Activated CD8-positive, alpha-beta memory T cell treated with anti-CD3 and anti-CD28 coated beads, Interleukin-2, amount 10 ng/mL, durations not matched to agents 7 days and 5 days (primary cell): ENCODE measurements at regions not wholly inside any gene's neighbourhood (a gene's known extent, or its start where the extent isn't known, plus 50 kb on each side); places are given as distances from the start of the nearest gene placed in this dataset.
"Not testable (repeated sequence)": the region's sequence is repeated elsewhere in the genome, so short reads cannot be mapped to it uniquely, and the experiment has no call there.

Experiments used
- ATAC-seq: fragments of 150-1000 bp; cut with Tn5 transposase; one replicate; pipeline ENCODE4 v1.10.0; 2021; ENCODE audit warnings: moderate library complexity
- CTCF ChIA-PET: fragments of 350-600 bp; sonication (Branson Sonifier 250); formaldehyde crosslinking; loops from one replicate; lab custom pipeline; 2021; ENCODE audit warnings: antibody characterized with exemption; lab: Charles Lee
- DNase-seq: peaks from one replicate; pipeline ENCODE4 v3.0.0-alpha.2; 2020
- H3K27ac Mint-ChIP-seq: one replicate; pipeline ENCODE4 v1.8.0; 2021; ENCODE audit warnings: mild to moderate bottlenecking, mixed read lengths
- H3K27me3 Mint-ChIP-seq: one replicate; pipeline ENCODE4 v1.8.0; 2021; ENCODE audit warnings: mixed read lengths
- H3K36me3 Mint-ChIP-seq: one replicate; pipeline ENCODE4 v1.8.0; 2021; ENCODE audit warnings: mild to moderate bottlenecking, mixed read lengths
- H3K4me1 Mint-ChIP-seq: one replicate; pipeline ENCODE4 v1.8.0; 2021; ENCODE audit warnings: mixed read lengths
- H3K4me3 Mint-ChIP-seq: one replicate; pipeline ENCODE4 v1.8.0; 2021; ENCODE audit warnings: mild to moderate bottlenecking, moderate library complexity, mixed read lengths
- H3K9me3 Mint-ChIP-seq: one replicate; pipeline ENCODE4 v1.8.0; 2022; ENCODE audit warnings: low read depth, mixed read lengths

GRCh38 chr4:128682942-128683666, 126.4 kb upstream of the JADE1 start:
- Mint-ChIP-seq H3K4me3 (no peak overlapping the region), H3K36me3 (no peaks in the 10 kb centered on the region), H3K27ac (no peak overlapping the region), H3K4me1 (no peaks in the 10 kb centered on the region), H3K9me3 (no peaks in the 10 kb centered on the region), H3K27me3 (peaks cover 16% of the 10 kb centered on the region)
- CTCF ChIA-PET = no interaction called here
- no peak for ATAC-seq
- DNase-seq = no peak

DNA sequence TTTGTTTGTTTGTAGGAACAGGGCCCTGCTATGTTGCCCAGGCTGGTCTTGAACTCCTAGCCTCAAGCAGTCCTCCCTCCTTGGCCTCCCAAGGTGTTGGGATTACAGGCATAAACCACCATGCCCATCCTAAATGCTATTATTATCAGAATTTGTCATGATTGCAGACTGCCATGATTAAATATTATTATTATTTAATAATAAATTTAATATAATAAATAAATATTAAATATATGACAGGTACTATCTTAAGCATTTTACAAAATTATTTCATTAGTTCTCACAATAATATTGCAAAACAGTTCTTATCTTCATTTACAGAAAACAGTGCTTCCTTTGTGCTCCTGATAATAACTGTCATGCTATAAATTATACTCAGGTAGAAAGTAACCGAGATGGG, 133.4 kb upstream of the JADE1 start:
- CTCF ChIA-PET = no interaction called here
- no peak for ATAC-seq

GRCh38 chr4:128675083-128675482, 134.4 kb upstream of the JADE1 start:
- H3K4me1 Mint-ChIP-seq = no peaks in the 10 kb centered on the region
- H3K27me3 Mint-ChIP-seq = no peaks in the 10 kb centered on the region
- CTCF ChIA-PET = no interaction called here
- no peak overlapping the region for H3K4me3 Mint-ChIP-seq
- H3K27ac Mint-ChIP-seq = no peak overlapping the region
- DNase-seq (no peak), ATAC-seq (no peak)
- H3K36me3 Mint-ChIP-seq = no peaks in the 10 kb centered on the region
- H3K9me3 Mint-ChIP-seq = no peaks in the 10 kb centered on the region

More for the DNA sequence above, 133.4 kb upstream of the JADE1 start:
- Mint-ChIP-seq H3K4me1 (no peaks in the 10 kb centered on the region), H3K27me3 (no peaks in the 10 kb centered on the region), H3K27ac (no peak overlapping the region), H3K36me3 (no peaks in the 10 kb centered on the region), H3K4me3 (no peak overlapping the region), H3K9me3 (no peaks in the 10 kb centered on the region)
- DNase-seq = no peak

DNA sequence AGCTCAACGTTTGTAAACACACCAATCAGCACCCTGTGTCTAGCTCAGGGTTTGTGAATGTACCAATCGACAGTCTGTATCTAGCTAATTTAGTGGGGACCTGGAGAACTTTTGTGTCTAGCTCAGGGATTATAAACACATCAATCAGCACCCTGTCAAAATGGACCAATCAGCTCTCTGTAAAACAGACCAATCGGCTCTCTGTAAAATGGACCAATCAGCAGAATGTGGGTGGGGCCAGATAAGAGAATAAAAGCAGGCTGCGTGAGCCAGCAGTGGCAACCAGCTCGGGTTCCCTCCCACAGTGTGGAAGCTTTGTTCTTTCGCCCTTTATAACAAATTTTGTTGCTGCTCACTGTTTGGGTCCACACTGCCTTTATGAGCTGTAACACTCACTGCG, 136.3 kb upstream of the JADE1 start:
- H3K27me3 Mint-ChIP-seq, H3K4me3 Mint-ChIP-seq, H3K27ac Mint-ChIP-seq, DNase-seq, CTCF ChIA-PET, ATAC-seq, H3K4me1 Mint-ChIP-seq, H3K9me3 Mint-ChIP-seq, H3K36me3 Mint-ChIP-seq: not testable (repeated sequence)

DNA sequence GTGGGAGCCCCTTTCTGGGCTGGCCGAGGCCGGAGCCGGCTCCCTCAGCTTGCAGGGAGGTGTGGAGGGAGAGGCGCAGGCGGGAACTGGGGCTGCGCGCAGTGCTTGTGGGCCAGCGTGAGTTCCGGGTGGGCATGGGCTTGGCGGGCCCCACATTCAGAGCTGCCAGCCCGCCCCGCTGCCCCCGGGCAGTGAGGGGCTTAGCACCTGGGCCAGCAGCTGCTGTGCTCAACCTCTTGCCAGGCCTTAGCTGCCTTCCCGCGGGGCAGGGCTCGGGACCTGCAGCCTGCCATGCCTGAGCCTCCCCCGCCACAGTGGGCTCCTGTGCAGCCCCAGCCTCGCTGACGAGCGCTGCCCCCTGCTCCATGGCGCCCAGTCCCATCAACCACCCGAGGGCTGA, 136.9 kb upstream of the JADE1 start:
- H3K27ac Mint-ChIP-seq, H3K36me3 Mint-ChIP-seq, H3K4me3 Mint-ChIP-seq, DNase-seq, CTCF ChIA-PET, H3K4me1 Mint-ChIP-seq, H3K9me3 Mint-ChIP-seq, H3K27me3 Mint-ChIP-seq, ATAC-seq: not testable (repeated sequence)

DNA sequence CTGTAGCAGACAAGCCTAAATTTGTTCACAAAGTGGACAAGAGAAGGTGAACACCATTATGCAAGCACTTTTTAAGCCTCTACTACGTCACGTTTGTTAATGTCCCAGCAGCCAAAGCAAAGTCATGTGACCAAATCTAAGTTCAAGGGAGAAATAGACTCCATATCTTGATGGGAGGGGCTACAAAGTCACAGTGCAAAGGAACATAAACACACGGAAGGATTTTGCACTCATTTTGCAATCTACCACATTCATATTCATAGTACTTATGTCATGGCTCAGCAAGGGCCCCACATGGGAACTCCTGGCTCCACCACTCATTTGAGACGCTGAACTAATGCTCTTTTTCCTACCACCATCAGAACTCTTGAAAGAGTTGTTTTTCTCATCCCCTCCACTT, 139.0 kb upstream of the JADE1 start:
- no peaks in the 10 kb centered on the region for H3K36me3 Mint-ChIP-seq
- DNase-seq = no peak
- no peaks in the 10 kb centered on the region for H3K4me1 Mint-ChIP-seq
- H3K9me3 Mint-ChIP-seq = no peaks in the 10 kb centered on the region
- ATAC-seq = no peak
- H3K27me3 Mint-ChIP-seq = peaks cover 4% of the 10 kb centered on the region
- CTCF ChIA-PET = no interaction called here
- H3K4me3 Mint-ChIP-seq = no peak overlapping the region
- no peak overlapping the region for H3K27ac Mint-ChIP-seq

GRCh38 chr4:128668566-128668965, 140.9 kb upstream of the JADE1 start:
- CTCF ChIA-PET = no interaction called here
- Mint-ChIP-seq H3K9me3 (no peaks in the 10 kb centered on the region), H3K27me3 (peaks cover 4% of the 10 kb centered on the region), H3K27ac (no peak overlapping the region), H3K4me3 (no peak overlapping the region), H3K4me1 (no peaks in the 10 kb centered on the region), H3K36me3 (no peaks in the 10 kb centered on the region)
- no peak for ATAC-seq
- no peak for DNase-seq

GRCh38 chr4:128665514-128665913, 144.0 kb upstream of the JADE1 start:
- CTCF ChIA-PET = no interaction called here
- H3K4me1 Mint-ChIP-seq = peaks cover 1% of the 10 kb centered on the region
- no peaks in the 10 kb centered on the region for H3K36me3 Mint-ChIP-seq
- DNase-seq (no peak), ATAC-seq (no peak)
- H3K4me3 Mint-ChIP-seq = no peak overlapping the region
- H3K9me3 Mint-ChIP-seq = no peaks in the 10 kb centered on the region
- H3K27me3 Mint-ChIP-seq = peaks cover 6% of the 10 kb centered on the region
- no peak overlapping the region for H3K27ac Mint-ChIP-seq

DNA sequence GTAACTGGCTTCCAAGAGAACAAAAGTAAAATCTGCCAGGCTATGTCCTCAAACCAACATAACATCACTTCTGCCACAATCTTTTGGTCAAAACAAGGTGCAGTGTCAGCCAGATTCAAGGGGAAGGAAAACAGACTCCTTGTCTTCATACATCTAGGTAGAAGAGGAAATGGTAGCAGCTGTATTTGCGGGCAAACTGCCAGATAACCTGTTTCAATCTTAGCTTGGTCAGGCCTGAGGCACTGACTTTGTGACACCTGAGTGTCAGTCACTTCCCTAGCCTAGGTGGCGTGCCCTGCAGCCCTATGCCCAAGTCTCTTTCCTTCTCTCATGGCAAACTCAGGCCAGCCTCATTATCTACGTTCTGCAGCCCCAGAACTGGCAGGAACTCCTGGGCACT, 146.2 kb upstream of the JADE1 start:
- H3K9me3 Mint-ChIP-seq = no peaks in the 10 kb centered on the region

GRCh38 chr4:128661479-128661878, 148.0 kb upstream of the JADE1 start:
- no peak for DNase-seq
- H3K27ac Mint-ChIP-seq = no peak overlapping the region
- no peaks in the 10 kb centered on the region for H3K9me3 Mint-ChIP-seq
- peaks cover 1% of the 10 kb centered on the region for H3K4me1 Mint-ChIP-seq
- no peak overlapping the region for H3K4me3 Mint-ChIP-seq
- no peaks in the 10 kb centered on the region for H3K36me3 Mint-ChIP-seq
- CTCF ChIA-PET = no interaction called here
- peaks cover 6% of the 10 kb centered on the region for H3K27me3 Mint-ChIP-seq
- no peak for ATAC-seq

More for the DNA sequence above, 146.2 kb upstream of the JADE1 start:
- Mint-ChIP-seq H3K4me1 (peaks cover 1% of the 10 kb centered on the region), H3K27ac (no peak overlapping the region), H3K4me3 (no peak overlapping the region), H3K36me3 (no peaks in the 10 kb centered on the region), H3K27me3 (peaks cover 5% of the 10 kb centered on the region)
- DNase-seq (no peak), ATAC-seq (no peak)
- CTCF ChIA-PET = no interaction called here

DNA sequence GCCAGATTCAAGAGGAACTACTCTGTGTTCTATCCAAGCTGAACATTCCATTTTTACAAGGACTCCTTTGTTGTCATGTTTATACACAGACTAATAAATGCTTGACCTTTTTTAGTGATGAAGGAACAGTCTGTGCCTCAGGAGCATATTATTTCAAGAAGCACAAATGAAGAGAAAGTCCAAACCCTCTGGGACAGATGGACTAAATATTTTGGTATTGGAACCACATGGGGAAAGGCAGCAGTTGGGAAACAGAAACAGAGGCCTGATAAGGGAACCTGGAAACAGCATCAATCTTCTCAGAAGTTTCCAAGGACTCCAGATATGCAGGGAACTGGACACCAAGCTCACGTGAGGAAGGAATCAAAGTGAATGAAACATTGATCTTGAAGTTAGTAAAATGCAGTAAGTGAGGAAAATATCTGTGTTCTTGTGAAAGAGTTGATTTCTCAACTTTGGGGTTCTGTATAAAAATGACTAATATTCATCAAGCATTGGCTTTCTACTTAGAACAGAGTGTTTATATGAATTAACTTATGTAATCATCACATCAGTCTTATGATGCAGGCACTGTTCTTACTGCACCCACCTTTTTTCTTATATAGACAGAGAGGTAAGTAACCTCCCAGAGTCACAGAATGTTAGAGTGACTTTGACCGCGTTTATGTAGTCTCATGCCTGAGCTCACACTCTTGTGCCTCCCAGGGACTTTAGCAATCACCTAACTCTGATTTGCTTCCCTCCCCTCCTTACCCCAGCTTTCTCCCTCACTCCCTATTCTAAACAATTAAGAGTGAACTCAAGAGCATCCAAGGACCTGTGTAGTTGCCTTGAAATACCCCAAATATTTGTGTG, 148.9 kb upstream of the JADE1 start:
- DNase-seq = no peak
- Mint-ChIP-seq H3K4me1 (peaks cover 1% of the 10 kb centered on the region), H3K27ac (no peak overlapping the region), H3K4me3 (no peak overlapping the region), H3K27me3 (peaks cover 7% of the 10 kb centered on the region), H3K36me3 (no peaks in the 10 kb centered on the region), H3K9me3 (no peaks in the 10 kb centered on the region)
- CTCF ChIA-PET = no interaction called here
- no peak for ATAC-seq

DNA sequence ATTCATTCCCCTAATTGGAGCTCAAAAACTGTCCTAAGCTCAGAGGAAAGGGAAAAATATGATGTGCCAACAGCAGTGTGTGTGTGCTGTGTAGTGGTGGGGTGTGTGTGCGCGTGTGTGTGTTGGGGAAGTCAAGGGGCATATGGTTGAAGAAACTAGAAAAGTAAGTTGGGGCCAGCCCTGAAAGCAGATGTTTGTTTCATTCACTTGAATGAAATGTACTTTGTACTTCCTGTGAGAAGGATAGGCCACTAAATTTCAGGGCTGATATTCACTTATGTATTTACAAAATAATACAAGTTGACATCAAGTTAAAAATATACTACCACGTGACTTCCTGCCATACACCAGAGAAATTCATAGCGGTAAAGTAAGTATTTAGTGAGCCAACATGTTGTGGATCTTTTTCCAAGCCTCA, 151.3 kb upstream of the JADE1 start:
- Mint-ChIP-seq H3K27me3 (peaks cover 7% of the 10 kb centered on the region), H3K9me3 (no peaks in the 10 kb centered on the region), H3K27ac (no peak overlapping the region), H3K4me3 (no peak overlapping the region), H3K4me1 (peaks cover under 1% of the 10 kb centered on the region), H3K36me3 (no peaks in the 10 kb centered on the region)
- DNase-seq (no peak), ATAC-seq (no peak)
- CTCF ChIA-PET = no interaction called here

GRCh38 chr4:128657638-128658037, 151.9 kb upstream of the JADE1 start:
- Mint-ChIP-seq H3K9me3 (no peaks in the 10 kb centered on the region), H3K27ac (no peak overlapping the region), H3K4me1 (no peaks in the 10 kb centered on the region), H3K27me3 (peaks cover 5% of the 10 kb centered on the region), H3K4me3 (no peak overlapping the region), H3K36me3 (no peaks in the 10 kb centered on the region)
- CTCF ChIA-PET = no interaction called here
- ATAC-seq (no peak), DNase-seq (no peak)

GRCh38 chr4:128654465-128654864, 155.0 kb upstream of the JADE1 start:
- no peaks in the 10 kb centered on the region for H3K4me1 Mint-ChIP-seq
- peaks cover 4% of the 10 kb centered on the region for H3K27me3 Mint-ChIP-seq
- no peak overlapping the region for H3K27ac Mint-ChIP-seq
- no peak overlapping the region for H3K4me3 Mint-ChIP-seq
- H3K36me3 Mint-ChIP-seq = no peaks in the 10 kb centered on the region
- CTCF ChIA-PET = no interaction called here
- no peaks in the 10 kb centered on the region for H3K9me3 Mint-ChIP-seq
- ATAC-seq (no peak), DNase-seq (no peak)
